ENCODE measurements at regions not wholly inside any gene's neighbourhood (a gene's known extent, or its start where the extent isn't known, plus 50 kb on each side); places are given as distances from the start of the nearest gene placed in this dataset.

- no peak for TF ChIP-seq POLR2A (IDR thresholded peaks at IDR 0.05; ENCODE audit: low read depth, low read length)
- TF ChIP-seq CHD1 (IDR thresholded peaks at IDR 0.05; ENCODE audit: low read depth, low read length) = no peak
- no peak for TF ChIP-seq SMC3 (IDR thresholded peaks at IDR 0.05; ENCODE audit: low read depth, low read length)
- TF ChIP-seq CTCF (conservative IDR thresholded peaks at IDR 0.05; ENCODE audit: low read depth, low read length) = no peak
- TF ChIP-seq BHLHE40 (IDR thresholded peaks at IDR 0.05; ENCODE audit: low read depth, low read length) = no peak
- TF ChIP-seq ELK1 (IDR thresholded peaks at IDR 0.05; ENCODE audit: borderline replicate concordance, low read depth, low read length) = no peak
- no peak for TF ChIP-seq MXI1 (IDR thresholded peaks at IDR 0.05; ENCODE audit: borderline replicate concordance, low read depth, low read length)
- TF ChIP-seq RAD21 (IDR thresholded peaks at IDR 0.05; ENCODE audit: low read length) = no peak
Measured at GRCh38 chr10:80697926-80698325, 160.2 kb downstream of the SH2D4B start.

Measured in IMR-90 (cell line).